ENCODE measurements at regions not wholly inside any gene's neighbourhood (a gene's known extent, or its start where the extent isn't known, plus 50 kb on each side); places are given as distances from the start of the nearest gene placed in this dataset.

DNA sequence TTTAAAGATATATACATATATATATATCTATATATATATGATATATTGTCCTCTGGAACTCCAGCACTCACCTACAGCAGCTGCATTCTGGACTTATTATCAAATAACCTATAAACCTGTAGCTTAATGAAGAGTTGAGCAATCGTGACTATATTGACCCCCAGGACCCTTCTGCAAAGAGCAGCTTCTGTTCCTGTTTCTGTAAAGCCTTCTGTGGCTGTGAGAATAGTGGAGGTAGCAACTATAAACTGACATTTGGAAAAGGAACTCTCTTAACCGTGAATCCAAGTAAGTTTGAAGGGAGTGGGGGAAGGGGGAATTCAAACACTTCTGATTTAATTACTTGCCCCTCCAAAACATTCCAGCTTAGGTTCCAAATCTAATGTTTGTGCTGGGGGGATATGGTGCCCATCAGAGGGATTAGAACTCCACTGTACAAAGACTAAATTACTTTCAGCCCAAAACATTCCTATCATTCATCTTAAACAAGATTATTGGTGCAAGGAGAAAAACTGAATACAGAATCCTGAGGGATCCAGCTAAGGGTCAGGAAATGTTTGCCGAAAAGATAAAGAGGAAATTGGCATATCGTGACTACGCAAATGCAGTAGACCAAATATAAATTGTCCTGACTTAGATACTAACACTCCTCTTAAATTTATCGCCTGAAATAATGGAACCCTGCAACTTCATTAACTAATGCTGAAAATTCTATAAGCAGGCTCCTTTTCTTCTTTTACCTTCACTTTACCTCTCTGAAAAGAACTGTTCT, 106.1 kb downstream of the DAD1 start:
- Histone ChIP-seq H3K9ac (no peak overlapping the region), H3K27ac (no peak overlapping the region), H3K4me1 (ENCODE audit: insufficient read depth) (peaks cover 22% of the 10 kb centered on the region), H3K4me2 (ENCODE audit: unreplicated experiment) (no peak overlapping the region), H3K36me3 (ENCODE audit: low read depth) (no peaks in the 10 kb centered on the region), H4K20me1 (ENCODE audit: insufficient read depth) (no peaks in the 10 kb centered on the region), H3F3A (ENCODE audit: insufficient read depth) (no peaks in the 10 kb centered on the region), H3K9me3 (ENCODE audit: low read depth) (no peaks in the 10 kb centered on the region), H3K9me2 (ENCODE audit: insufficient read depth) (no peaks in the 10 kb centered on the region), H3K4me3 (no peak overlapping the region), H3K27me3 (replicated peaks; ENCODE audit: insufficient read depth) (peaks cover 32% of the 10 kb centered on the region), H3K79me2 (ENCODE audit: insufficient read depth) (no peaks in the 10 kb centered on the region), H2AFZ (no peak overlapping the region)
- WGBS, 2 experiments (ENCODE audit: low coverage in 1 of 2, low lambda C conversion rate in 2 of 2, missing lambda C conversion rate in 2 of 2), result 85 to 91% methylated on average over 6 of the region's 6 CpGs
- DNase-seq, result no peak
- in situ Hi-C loops (cut with MboI), result no loop called here
- TF ChIP-seq EZH2 (IDR thresholded peaks at IDR 0.05; ENCODE audit: insufficient read depth, poor library complexity, severe bottlenecking) (no peak), EZH2phosphoT487 (IDR thresholded peaks at IDR 0.05; ENCODE audit: insufficient read depth, low read depth) (no peak)

DNA sequence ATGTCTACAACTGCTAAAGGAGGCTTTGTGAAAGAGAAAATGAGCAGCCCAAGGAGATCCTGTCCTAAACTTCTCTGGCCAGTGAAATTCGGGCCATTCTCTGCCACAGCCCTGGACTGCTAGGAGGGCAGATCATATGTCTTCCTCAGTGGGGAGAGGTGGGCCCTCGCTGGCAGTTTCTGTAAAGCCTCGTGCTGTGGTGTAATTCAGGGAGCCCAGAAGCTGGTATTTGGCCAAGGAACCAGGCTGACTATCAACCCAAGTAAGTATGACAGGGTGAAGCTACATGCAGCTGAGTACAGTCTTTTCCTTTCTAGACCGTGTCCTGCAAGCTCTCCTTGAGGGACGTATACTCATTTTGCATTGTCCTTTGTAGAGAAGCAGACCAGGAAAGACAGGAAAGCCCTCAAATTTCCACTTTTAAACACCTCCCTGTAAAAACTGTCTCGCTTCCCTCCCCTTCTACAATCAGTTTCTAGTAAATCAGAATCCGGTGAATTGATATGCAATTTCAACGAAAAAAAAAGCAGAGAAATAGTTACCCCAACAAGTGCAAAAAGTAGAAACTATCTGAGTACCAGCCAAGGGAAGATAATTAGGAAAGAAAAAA, 106.8 kb downstream of the DAD1 start:
- H3K36me3 ChIP-seq (ENCODE audit: low read depth), result no peaks in the 10 kb centered on the region
- H3K9me2 ChIP-seq (ENCODE audit: insufficient read depth), result no peaks in the 10 kb centered on the region
- peaks cover 17% of the 10 kb centered on the region for H3K4me1 ChIP-seq (ENCODE audit: insufficient read depth)
- in situ Hi-C loops (cut with MboI), result no loop called here
- H3K4me3 ChIP-seq, result no peak overlapping the region
- H3F3A ChIP-seq (ENCODE audit: insufficient read depth), result no peaks in the 10 kb centered on the region
- H3K4me2 ChIP-seq (ENCODE audit: unreplicated experiment), result no peak overlapping the region
- no peaks in the 10 kb centered on the region for H4K20me1 ChIP-seq (ENCODE audit: insufficient read depth)
- H3K9me3 ChIP-seq (ENCODE audit: low read depth), result no peaks in the 10 kb centered on the region
- H3K27me3 ChIP-seq (replicated peaks; ENCODE audit: insufficient read depth), result peaks cover 34% of the 10 kb centered on the region
- H2AFZ ChIP-seq, result no peak overlapping the region
- no peak overlapping the region for H3K27ac ChIP-seq
- 50 to 59% methylated on average over 8 of the region's 8 CpGs for WGBS, 2 experiments (ENCODE audit: low coverage in 1 of 2, low lambda C conversion rate in 2 of 2, missing lambda C conversion rate in 2 of 2)
- no peak overlapping the region for H3K9ac ChIP-seq
- no peak for DNase-seq
- no peaks in the 10 kb centered on the region for H3K79me2 ChIP-seq (ENCODE audit: insufficient read depth)
- TF ChIP-seq EZH2phosphoT487 (IDR thresholded peaks at IDR 0.05; ENCODE audit: insufficient read depth, low read depth), result no peak
- TF ChIP-seq EZH2 (IDR thresholded peaks at IDR 0.05; ENCODE audit: insufficient read depth, poor library complexity, severe bottlenecking), result no peak

DNA sequence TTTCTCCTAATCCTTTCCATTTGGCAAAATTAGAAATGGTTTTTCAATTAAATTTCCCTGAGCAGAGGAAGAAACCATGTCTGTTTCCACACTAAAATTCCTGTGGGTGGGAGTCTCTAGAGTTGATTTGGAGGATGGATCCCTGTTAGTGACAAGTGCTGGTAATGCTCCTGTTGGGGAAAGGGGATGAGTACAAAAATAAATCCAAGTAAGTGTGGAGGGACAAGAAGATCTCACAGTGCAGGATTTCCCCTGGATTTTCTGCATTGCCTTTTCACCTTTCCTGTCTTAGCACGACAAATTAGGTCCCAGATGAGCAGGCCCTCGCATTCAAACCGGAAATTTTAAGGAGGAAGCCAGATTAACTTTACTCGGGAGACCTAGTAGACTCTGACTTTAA, 107.5 kb downstream of the DAD1 start:
- in situ Hi-C loops (cut with MboI), result no loop called here

DNA sequence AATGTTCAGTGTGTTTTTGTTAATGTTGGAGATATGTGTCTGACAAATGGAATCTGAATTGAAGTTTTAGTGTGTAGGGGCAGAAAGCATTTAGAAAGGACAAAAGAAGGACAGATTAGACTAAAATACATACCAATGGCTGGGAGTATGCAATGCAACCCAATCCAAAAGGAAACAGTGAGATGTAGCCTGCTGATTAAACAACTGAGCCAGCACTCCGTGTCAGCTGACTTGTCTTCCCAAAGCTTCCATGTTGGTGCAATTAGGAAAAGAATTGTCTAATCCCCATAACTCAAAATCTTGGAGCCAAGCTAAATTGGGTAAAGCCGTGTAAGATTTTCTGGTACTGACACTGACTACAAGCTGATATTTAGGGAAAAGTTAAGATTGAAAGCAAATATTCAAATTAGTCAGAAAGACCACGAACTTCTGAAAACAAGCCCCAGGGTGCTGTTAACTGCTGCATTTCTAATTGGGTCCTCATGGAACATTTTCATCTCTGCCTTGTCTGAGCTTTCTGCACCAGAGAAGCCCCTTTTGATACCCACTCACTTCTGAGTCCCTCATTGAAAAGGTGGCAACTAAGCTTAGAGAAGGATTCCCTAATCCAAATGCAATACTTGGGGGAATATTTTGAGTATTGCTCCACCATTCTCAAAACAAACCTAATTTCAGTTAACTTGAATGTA, 109.1 kb downstream of the DAD1 start:
- Histone ChIP-seq H3K79me2 (ENCODE audit: insufficient read depth) (no peaks in the 10 kb centered on the region), H3K4me3 (no peak overlapping the region), H4K20me1 (ENCODE audit: insufficient read depth) (no peaks in the 10 kb centered on the region), H3K27ac (no peak overlapping the region), H3K4me2 (ENCODE audit: unreplicated experiment) (no peak overlapping the region), H2AFZ (no peak overlapping the region), H3K9ac (no peak overlapping the region), H3K36me3 (ENCODE audit: low read depth) (no peaks in the 10 kb centered on the region), H3K9me3 (ENCODE audit: low read depth) (no peaks in the 10 kb centered on the region), H3K27me3 (replicated peaks; ENCODE audit: insufficient read depth) (peaks cover 23% of the 10 kb centered on the region), H3K9me2 (ENCODE audit: insufficient read depth) (no peaks in the 10 kb centered on the region), H3K4me1 (ENCODE audit: insufficient read depth) (peaks cover 10% of the 10 kb centered on the region), H3F3A (ENCODE audit: insufficient read depth) (no peaks in the 10 kb centered on the region)
- no peak for DNase-seq
- no peak for TF ChIP-seq EZH2phosphoT487 (IDR thresholded peaks at IDR 0.05; ENCODE audit: insufficient read depth, low read depth)
- no peak for TF ChIP-seq EZH2 (IDR thresholded peaks at IDR 0.05; ENCODE audit: insufficient read depth, poor library complexity, severe bottlenecking)
- in situ Hi-C loops (cut with MboI), result loop anchor here (5.0 kb wide), 1 partner anchor 62 kb away; no protein-coding TSS in a partner anchor
- 11 to 18% methylated on average over 3 of the region's 3 CpGs for WGBS, 2 experiments (ENCODE audit: low coverage in 1 of 2, low lambda C conversion rate in 2 of 2, missing lambda C conversion rate in 2 of 2)

More for the DNA sequence above, 107.5 kb downstream of the DAD1 start:
- no peaks in the 10 kb centered on the region for H3K9me2 ChIP-seq (ENCODE audit: insufficient read depth)
- no peak for DNase-seq
- no peak overlapping the region for H3K4me3 ChIP-seq
- H3K79me2 ChIP-seq (ENCODE audit: insufficient read depth), result no peaks in the 10 kb centered on the region
- no peak for TF ChIP-seq EZH2phosphoT487 (IDR thresholded peaks at IDR 0.05; ENCODE audit: insufficient read depth, low read depth)
- no peak for TF ChIP-seq EZH2 (IDR thresholded peaks at IDR 0.05; ENCODE audit: insufficient read depth, poor library complexity, severe bottlenecking)
- H3K36me3 ChIP-seq (ENCODE audit: low read depth), result no peaks in the 10 kb centered on the region
- H3K27me3 ChIP-seq (replicated peaks; ENCODE audit: insufficient read depth), result peaks cover 34% of the 10 kb centered on the region
- WGBS, 2 experiments (ENCODE audit: low coverage in 1 of 2, low lambda C conversion rate in 2 of 2, missing lambda C conversion rate in 2 of 2), result 35 to 41% methylated on average over 4 of the region's 4 CpGs
- no peak overlapping the region for H3K9ac ChIP-seq
- H3K27ac ChIP-seq, result no peak overlapping the region
- no peaks in the 10 kb centered on the region for H4K20me1 ChIP-seq (ENCODE audit: insufficient read depth)
- peaks cover 14% of the 10 kb centered on the region for H3K4me1 ChIP-seq (ENCODE audit: insufficient read depth)
- no peak overlapping the region for H2AFZ ChIP-seq
- H3K9me3 ChIP-seq (ENCODE audit: low read depth), result no peaks in the 10 kb centered on the region
- H3F3A ChIP-seq (ENCODE audit: insufficient read depth), result no peaks in the 10 kb centered on the region
- H3K4me2 ChIP-seq (ENCODE audit: unreplicated experiment), result no peak overlapping the region

Data from GM23248 (cell line).